Right ventricle myocardium inferior (tissue), 1 donor: ENCODE measurements at regions not wholly inside any gene's neighbourhood (a gene's known extent, or its start where the extent isn't known, plus 50 kb on each side); places are given as distances from the start of the nearest gene placed in this dataset.
A peak's percentile ranks its signal among the peaks of the same experiment; 100 is the strongest.

Experiments
- ATAC-seq: fragments of 200-7000 bp; cut with Tn5 transposase; one replicate; pipeline ENCODE4 v1.9.1; 2020; ENCODE audit warnings: mild to moderate bottlenecking, moderate library complexity
- DNase-seq: peaks from one replicate; pipeline ENCODE4 v3.0.0; 2021; ENCODE audit errors: missing footprints
- intact Hi-C: fragments of 100-400 bp; cut with DNase I; formaldehyde crosslinking; loops from one replicate; pipeline ENCODE4 v1.11.0; 2022
- donor health status: DM: no; HTN: yes; CAD: no; lungs with severe emphysema.

DNA sequence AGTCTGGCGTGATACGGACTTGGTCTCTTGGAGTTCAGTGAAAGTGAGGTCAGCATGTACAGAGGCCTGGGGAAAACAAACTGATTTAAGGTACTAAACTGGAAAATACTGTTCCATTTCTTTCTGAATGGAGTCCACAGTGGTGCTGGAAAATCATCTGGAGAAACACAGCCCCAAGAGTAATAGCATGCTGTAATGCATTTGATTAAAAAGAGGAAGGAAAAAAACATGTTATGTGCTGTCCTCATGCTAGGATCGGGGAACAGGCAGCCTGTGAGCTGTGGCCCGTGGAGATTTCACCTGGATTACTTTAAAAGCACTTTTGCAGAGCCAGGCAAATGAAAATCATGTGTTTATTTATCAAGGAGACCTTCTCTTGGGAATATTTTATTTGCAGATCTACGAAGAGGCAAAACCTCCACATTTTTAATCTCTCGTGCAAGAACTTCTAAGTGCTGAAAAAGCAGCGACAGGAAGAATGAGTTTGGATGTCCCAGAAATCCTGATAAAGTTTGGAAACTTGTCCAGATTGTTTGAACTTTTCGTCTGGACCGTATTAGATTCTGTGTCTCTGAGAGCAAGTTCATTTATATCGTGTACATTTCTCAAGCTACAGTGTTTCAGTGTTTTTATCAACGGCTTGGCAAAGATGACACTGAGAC, 228.8 kb downstream of the GAS1 start:
- DNase-seq = no peak
- peak; percentile 49 for ATAC-seq
- intact Hi-C loops = no loop called here

- no peak for ATAC-seq
- DNase-seq = no peak
- intact Hi-C loops = no loop called here
These were observed 230.9 kb downstream of the GAS1 start for GRCh38 chr9:86716326-86716922.

DNA sequence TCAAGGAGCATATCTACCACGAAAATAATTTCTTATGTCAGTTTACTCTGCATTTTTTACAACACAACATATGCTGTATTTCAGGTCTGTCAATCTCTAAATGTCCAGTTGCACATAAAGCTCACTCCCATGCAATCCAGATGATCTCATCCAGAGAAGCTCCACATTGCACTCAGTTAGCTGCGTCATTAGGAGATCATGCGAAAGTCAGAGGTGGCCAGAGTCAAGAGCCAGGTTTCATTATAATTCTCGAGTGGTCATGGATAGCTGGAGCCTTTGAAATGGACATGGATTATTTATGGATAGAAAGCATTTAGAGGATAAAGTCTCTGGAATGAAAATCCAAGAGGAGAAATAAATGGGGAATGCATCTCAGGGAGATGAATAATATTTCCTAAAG, 232.3 kb downstream of the GAS1 start:
- DNase-seq (no peak), ATAC-seq (peak; percentile 35)
- intact Hi-C loops = no loop called here

DNA sequence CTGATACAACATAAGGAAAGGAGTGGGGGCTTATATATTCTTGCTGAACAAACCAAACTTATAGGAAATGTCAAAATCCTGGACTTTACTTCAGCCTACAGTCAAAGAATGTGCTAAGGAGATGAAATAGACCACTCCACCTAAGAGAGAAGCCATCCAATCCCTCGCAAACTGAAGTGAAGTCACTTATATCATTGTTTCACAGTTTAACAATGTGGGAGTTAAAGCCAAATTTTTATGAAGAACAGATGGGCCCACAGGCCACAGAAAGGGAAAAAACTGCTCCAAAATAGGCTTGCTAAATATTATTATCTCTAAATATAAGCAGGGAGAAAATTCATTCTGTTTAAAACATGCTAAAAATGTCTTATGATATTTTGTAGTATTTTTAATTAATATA, 233.3 kb downstream of the GAS1 start:
- intact Hi-C loops = no loop called here
- no peak for ATAC-seq
- no peak for DNase-seq

GRCh38 chr9:86713470-86713869, 233.8 kb downstream of the GAS1 start:
- no peak for ATAC-seq
- intact Hi-C loops = no loop called here
- DNase-seq = no peak

DNA sequence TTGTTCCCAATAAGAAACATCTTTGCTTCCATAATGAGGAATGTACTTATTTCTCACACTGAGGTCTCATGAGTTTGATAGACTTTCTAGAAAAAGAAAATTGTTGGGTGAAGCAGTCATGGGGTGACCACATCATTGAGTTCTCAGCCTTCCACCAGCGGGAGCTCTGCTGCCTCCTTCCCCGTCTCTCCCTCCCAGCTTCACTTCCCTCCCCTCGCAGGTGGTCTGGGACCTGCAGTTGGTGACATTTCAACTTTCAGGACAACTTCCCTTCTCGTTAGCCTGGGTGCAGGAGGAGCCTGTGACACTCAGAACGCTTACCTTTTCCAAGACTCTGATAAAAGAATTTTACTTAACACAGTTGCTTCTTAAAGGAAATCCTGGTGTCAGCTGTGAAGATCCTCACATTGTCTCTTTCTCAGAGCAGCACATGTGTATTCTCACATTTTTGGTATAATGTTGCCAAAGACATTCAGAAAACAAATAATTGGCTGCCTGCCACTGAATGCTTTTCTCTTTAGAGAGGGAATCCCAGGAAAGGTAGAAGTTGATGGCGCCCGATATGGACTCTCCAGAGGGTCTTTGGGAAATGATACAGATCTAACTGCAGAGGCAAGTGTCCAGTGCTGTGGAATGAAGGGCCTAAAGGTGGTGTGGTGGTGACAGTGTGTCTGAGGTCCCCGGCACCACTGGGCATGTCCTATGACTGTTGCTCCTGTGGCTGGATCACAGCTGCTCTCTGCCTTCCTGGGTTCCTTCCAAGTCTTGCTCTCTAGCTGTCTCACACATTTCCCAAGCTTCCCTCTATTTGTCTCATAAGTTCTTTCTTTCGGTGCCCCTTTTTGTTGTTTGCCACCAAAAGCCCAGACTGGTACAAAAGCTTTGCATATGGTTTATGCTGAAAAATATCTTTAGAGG, 238.1 kb downstream of the GAS1 start:
- DNase-seq (no peak), ATAC-seq (no peak)
- intact Hi-C loops = no loop called here

DNA sequence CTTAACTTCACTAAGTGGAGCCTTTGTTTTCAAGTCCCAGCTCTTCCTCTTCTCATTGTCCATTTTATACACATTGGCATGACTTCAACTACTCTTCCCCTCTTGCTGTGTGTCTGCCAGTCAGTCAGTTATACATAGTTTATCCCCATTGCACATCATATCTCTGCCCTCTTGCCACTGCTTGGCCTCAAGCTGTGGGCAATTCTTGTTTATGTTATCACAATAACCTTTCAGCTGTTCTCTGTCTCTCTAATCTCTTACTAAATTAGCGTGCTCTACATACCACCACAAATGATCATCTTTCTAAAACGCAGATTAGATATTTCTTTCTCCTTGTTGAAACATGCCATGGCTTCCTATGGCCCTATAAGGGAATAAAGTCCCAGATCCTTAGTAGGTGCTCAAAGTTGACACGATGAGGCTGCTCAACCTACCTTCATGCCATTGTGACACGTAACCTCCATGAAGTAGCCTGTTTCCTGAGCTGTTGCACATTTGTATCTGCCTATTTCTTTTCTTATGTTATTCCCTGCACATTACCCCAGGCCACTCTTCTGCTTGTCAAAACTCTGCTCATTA, 239.3 kb downstream of the GAS1 start:
- intact Hi-C loops = no loop called here
- DNase-seq (no peak), ATAC-seq (no peak)

- DNase-seq (no peak), ATAC-seq (no peak)
- intact Hi-C loops = no loop called here
These were observed 240.9 kb downstream of the GAS1 start for GRCh38 chr9:86706391-86706790.

DNA sequence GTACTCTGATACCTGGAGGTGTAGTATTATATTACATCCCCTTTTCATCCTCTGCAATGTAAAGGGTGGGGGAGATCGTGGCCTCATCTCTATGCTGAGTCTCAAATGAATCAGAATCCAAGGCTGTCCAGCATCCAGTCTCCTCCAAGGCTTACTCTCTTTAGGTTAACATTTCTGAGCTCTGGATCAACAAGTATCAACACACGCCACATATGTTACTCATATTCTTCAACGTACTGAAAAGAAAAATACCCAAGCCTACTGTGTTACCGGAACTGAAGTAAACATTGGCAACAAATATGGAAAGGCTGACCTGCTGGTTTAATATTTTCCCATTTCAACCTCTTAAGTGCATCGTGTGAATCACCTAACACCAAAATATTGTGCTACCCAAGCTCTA, 241.8 kb downstream of the GAS1 start:
- ATAC-seq (no peak), DNase-seq (no peak)
- intact Hi-C loops = no loop called here

GRCh38 chr9:86703346-86703745, 244.0 kb downstream of the GAS1 start:
- no peak for DNase-seq
- no peak for ATAC-seq
- intact Hi-C loops = no loop called here

GRCh38 chr9:86700629-86701028, 246.7 kb downstream of the GAS1 start:
- DNase-seq (peak; percentile 76), ATAC-seq (peak; percentile 87)
- intact Hi-C loops = no loop called here

GRCh38 chr9:86697999-86698398, 249.3 kb downstream of the GAS1 start:
- DNase-seq (peak; percentile 41), ATAC-seq (no peak)
- intact Hi-C loops = no loop called here

DNA sequence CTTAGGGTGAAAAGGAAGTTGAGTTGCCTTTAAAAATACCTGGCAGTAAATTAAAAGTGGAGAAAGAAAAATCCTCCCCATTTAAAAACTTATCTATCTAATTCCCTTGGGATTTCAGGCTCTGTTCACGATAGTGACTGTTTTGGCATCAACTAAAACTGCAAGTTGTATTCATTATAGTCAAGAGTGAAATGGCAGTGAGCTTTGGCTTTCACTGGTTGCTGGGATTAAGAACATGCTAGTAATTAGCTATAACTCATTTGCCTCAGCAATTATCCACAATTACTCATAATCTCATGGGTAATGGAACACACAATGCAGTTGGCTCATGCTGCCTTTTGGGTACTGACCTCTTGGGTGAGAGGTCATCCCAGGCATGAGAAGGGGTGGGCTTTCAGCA, 250.1 kb downstream of the GAS1 start:
- no peak for ATAC-seq
- no peak for DNase-seq
- intact Hi-C loops = no loop called here

DNA sequence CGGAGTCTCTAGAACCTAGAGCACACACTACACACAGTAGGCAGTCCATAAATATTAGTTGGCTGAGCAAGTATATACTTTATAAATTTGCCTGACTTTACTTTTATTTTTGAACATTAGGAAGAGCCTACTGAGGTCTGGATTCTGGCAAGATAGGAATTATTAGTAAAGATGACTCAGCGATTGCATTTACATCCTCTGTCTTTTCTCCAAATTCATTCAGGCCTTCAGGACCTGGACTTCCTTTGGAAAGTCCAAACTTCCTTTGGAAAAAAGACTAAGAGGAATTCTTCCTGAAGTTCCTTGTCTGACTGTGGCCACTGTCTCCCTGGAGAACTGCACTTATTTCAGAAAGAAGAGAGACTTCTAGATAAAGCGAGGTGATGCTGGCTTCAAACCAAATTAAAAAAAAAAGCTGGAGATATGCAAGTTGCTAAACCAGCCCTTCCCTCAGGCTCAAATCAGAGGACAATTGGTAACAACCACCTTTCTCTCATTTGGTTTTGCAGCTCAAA, 251.3 kb downstream of the GAS1 start:
- ATAC-seq (no peak), DNase-seq (no peak)
- intact Hi-C loops = no loop called here

DNA sequence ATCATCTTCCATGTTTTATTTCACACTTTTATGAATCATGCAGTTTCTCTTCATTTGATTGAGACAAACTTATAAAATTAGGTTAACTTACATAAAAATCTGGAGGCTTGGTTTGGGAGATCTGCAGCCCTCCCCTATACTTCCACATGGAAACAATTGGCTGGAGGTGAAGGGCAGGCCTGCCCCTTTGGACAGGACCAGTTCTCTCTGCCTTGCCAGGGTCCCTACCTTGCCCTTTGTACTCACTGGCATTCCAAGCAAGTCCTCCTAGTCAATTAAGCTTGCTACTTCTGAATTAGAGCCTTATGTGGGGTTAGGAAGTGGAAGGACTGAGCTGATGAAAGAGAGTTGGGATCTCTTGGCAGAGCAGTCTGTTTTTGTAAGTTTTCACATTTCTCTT, 257.3 kb downstream of the GAS1 start:
- DNase-seq (no peak), ATAC-seq (no peak)
- intact Hi-C loops = no loop called here

DNA sequence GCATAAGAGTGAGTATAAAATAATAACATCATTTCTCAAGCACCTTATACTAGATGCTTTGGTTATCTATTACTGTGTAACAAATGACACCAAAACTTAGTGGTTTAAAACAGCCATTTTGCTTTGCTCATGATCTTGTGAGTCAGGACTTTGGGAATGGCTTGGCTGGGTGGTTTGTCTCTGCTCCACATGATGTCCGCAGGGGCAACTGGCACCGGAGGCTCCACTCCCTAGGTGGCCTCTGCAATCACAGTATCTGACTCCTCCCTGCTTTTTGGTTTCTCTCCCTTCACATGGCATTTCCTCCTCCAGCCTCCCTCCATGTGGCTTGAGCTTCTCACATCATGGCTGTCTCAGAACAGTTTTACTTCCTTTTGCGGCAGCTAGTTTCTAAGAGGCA, 259.5 kb downstream of the GAS1 start:
- ATAC-seq (no peak), DNase-seq (no peak)
- intact Hi-C loops = no loop called here

- no peak for ATAC-seq
- intact Hi-C loops = no loop called here
These were observed 261.8 kb downstream of the GAS1 start for GRCh38 chr9:86685556-86685955.

GRCh38 chr9:86684148-86684547, 263.2 kb downstream of the GAS1 start:
- no peak for ATAC-seq
- no peak for DNase-seq
- intact Hi-C loops = no loop called here

More at GRCh38 chr9:86685556-86685955, 261.8 kb downstream of the GAS1 start:
- DNase-seq = no peak

DNA sequence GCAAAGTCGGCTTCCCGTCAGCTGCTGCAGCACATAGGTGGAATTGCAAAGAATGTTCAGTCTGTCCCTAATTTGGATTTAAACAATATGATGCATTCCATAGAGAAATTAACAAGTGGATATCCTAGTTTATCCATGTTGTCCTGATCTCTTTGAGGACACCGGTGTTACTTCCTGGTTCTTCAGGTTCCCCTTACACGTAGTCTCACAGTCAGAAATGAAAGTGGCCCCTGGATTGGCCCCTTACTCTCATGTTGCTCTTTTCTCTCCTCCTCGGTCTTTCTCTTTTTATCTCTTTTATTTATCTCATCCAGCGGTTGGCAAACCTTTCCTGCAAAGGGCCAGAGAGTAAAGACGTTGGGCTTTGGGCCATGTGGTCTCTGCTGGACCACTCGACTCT, 265.1 kb downstream of the GAS1 start:
- intact Hi-C loops = no loop called here
- no peak for DNase-seq
- no peak for ATAC-seq
